CD14-positive monocyte (primary cell): ENCODE measurements at regions not wholly inside any gene's neighbourhood (a gene's known extent, or its start where the extent isn't known, plus 50 kb on each side); places are given as distances from the start of the nearest gene placed in this dataset.

Experiments
- DNase-seq, 3 donors: peaks; one replicate each; pipeline ENCODE4 v3.0.0-alpha.2; 2011 to 2022
- H2AFZ ChIP-seq: 2 replicates; pipeline ENCODE4 v1.6.0; 2012; ENCODE audit warnings: mild to moderate bottlenecking, low read depth, low read length, inconsistent platforms; ENCODE audit not compliant: insufficient read depth, poor library complexity, severe bottlenecking
- H3K27ac ChIP-seq, 2 donors: 1 replicate in 1 of 2; 2 replicates in 1 of 2; pipeline ENCODE4 v1.5.1; 2012 to 2013; ENCODE audit warnings: low read length in 2 of 2, control low read depth in 1 of 2, inconsistent platforms in 1 of 2, low read depth in 1 of 2, mild to moderate bottlenecking in 1 of 2
- H3K27me3 ChIP-seq, 2 donors: one replicate each; pipeline versions ENCODE4 v1.6.0 to v1.6.1; 2011 to 2013; ENCODE audit warnings: low read length in 2 of 2; ENCODE audit not compliant: control insufficient read depth in 2 of 2, insufficient read depth in 2 of 2
- H3K36me3 ChIP-seq, 2 donors: replicated peaks in 1 of 2; 1 replicate in 1 of 2; 2 replicates in 1 of 2; pipeline versions ENCODE4 v1.5.1 to v1.6.1; 2012 to 2013; ENCODE audit warnings: low read length in 2 of 2, control low read depth in 1 of 2, inconsistent platforms in 1 of 2, mild to moderate bottlenecking in 1 of 2; ENCODE audit not compliant: insufficient read depth in 2 of 2, control insufficient read depth in 1 of 2
- H3K4me1 ChIP-seq, 2 donors: 1 replicate in 1 of 2; 2 replicates in 1 of 2; pipeline versions ENCODE4 v1.5.1 to v1.6.1; 2012 to 2013; ENCODE audit warnings: low read length in 2 of 2, control low read depth in 1 of 2, inconsistent platforms in 1 of 2, mild to moderate bottlenecking in 1 of 2, moderate library complexity in 1 of 2; ENCODE audit not compliant: insufficient read depth in 2 of 2, control insufficient read depth in 1 of 2
- H3K4me2 ChIP-seq: replicated peaks from 2 replicates; pipeline ENCODE3; 2012; ENCODE audit warnings: low read length, moderate library complexity, mild to moderate bottlenecking; ENCODE audit not compliant: poor library complexity, severe bottlenecking; ENCODE audit errors: extremely low read depth
- H3K4me3 ChIP-seq, 3 experiments: fragments of 200-600 bp in 1 of 3; sonication (generic) in 1 of 3; replicated peaks in 1 of 3; 1 replicate in 2 of 3; 2 replicates in 1 of 3; pipeline ENCODE4 v1.5.1; 2011 to 2013; ENCODE audit warnings: low read length in 3 of 3, mild to moderate bottlenecking in 3 of 3, control low read depth in 2 of 3, low read depth in 2 of 3, inconsistent platforms in 1 of 3, moderate library complexity in 1 of 3
- H3K79me2 ChIP-seq: 2 replicates; pipeline ENCODE4 v1.6.0; 2012; ENCODE audit warnings: mild to moderate bottlenecking, control low read depth, inconsistent platforms, low read length, moderate library complexity; ENCODE audit not compliant: insufficient read depth
- H3K9ac ChIP-seq: 2 replicates; pipeline ENCODE4 v1.6.0; 2017; ENCODE audit warnings: low read length, mild to moderate bottlenecking; ENCODE audit not compliant: insufficient read depth, poor library complexity, severe bottlenecking
- H3K9me3 ChIP-seq, 2 donors: replicated peaks in 1 of 2; 1 replicate in 1 of 2; 2 replicates in 1 of 2; pipeline versions ENCODE4 v1.5.1 to v1.6.1; 2012 to 2013; ENCODE audit warnings: low read length in 2 of 2, control low read depth in 1 of 2; ENCODE audit not compliant: control insufficient read depth in 1 of 2, insufficient read depth in 1 of 2
- H4K20me1 ChIP-seq: 2 replicates; pipeline ENCODE4 v1.6.0; 2012; ENCODE audit warnings: mild to moderate bottlenecking, low read length, control low read depth, moderate library complexity; ENCODE audit not compliant: insufficient read depth
- H3K27ac Mint-ChIP-seq, 7 donors: one replicate each; pipeline ENCODE4 v1.8.0; 2020; ENCODE audit warnings: mild to moderate bottlenecking in 7 of 7, mixed read lengths in 7 of 7, moderate library complexity in 6 of 7, inconsistent platforms in 2 of 7
- H3K27me3 Mint-ChIP-seq, 3 donors: one replicate each; pipeline ENCODE4 v1.8.0; 2021 to 2022; ENCODE audit warnings: low read depth in 3 of 3, mild to moderate bottlenecking in 3 of 3, mixed read lengths in 3 of 3, moderate library complexity in 3 of 3, inconsistent platforms in 1 of 3
- H3K36me3 Mint-ChIP-seq, 2 donors: one replicate each; pipeline ENCODE4 v1.8.0; 2020; ENCODE audit warnings: mixed read lengths in 2 of 2, inconsistent platforms in 1 of 2, mild to moderate bottlenecking in 1 of 2
- H3K4me1 Mint-ChIP-seq: one replicate; pipeline ENCODE4 v1.8.0; 2020; ENCODE audit warnings: mild to moderate bottlenecking, mixed read lengths
- H3K4me3 Mint-ChIP-seq, 2 donors: one replicate each; pipeline ENCODE4 v1.8.0; 2020; ENCODE audit warnings: mild to moderate bottlenecking in 2 of 2, mixed read lengths in 2 of 2, moderate library complexity in 1 of 2
- H3K9me3 Mint-ChIP-seq, 7 donors: one replicate each; pipeline ENCODE4 v1.8.0; 2020 to 2022; ENCODE audit warnings: mixed read lengths in 7 of 7, mild to moderate bottlenecking in 6 of 7, moderate library complexity in 6 of 7, inconsistent platforms in 2 of 7
- WGBS: methylation state at CpG from one replicate; pipeline ENCODE4 v1.1.5; 2013; ENCODE audit warnings: missing lambda C conversion rate; ENCODE audit not compliant: insufficient coverage; 5-methylcytosine and 5-hydroxymethylcytosine counted together
- intact Hi-C, 2 donors: fragments of 100-400 bp; cut with micrococcal nuclease; formaldehyde crosslinking; loops; one replicate each; pipeline versions ENCODE4 v1.15.0 to v1.15.1; 2023
- TF ChIP-seq, protein P1 (sequence below): fragments of 200-600 bp; IDR thresholded peaks from one replicate; pipeline ENCODE4 v1.8.0; 2022; ENCODE audit warnings: antibody characterized with exemption, mild to moderate bottlenecking

DNA sequence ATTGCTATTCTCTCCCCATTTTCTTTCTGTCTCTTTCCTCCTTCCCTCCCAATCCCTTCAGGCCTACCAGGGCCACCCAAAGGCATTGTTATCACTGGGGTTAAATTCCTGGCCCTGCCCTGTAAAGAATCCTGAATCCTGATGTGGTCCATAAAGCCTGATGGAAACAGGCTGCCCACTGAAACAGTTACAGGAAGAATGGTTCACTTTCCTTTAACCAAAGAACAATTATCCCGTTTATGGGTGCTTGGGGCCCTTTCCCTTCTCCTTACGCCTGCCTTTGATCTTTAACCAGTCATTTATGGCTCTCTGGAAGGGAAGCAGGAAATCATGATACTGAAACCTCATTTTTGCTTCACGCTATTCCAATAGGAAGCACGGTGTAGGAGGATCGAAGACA is 273.1 kb upstream of the NEBL start:
- peaks cover 2 to 24% of the 10 kb centered on the region in 2 donors for H3K36me3 Mint-ChIP-seq
- H3K27me3 Mint-ChIP-seq, result peaks cover 42 to 57% (median 46%) of the 10 kb centered on the region in 3 donors
- peaks cover 0 to 11% (median 0%) of the 10 kb centered on the region in 7 donors for H3K9me3 Mint-ChIP-seq

GRCh38 chr10:21169271-21169670 is 272.2 kb upstream of the NEBL start:
- peaks cover 0 to 4% of the 10 kb centered on the region in 2 donors for H3K9me3 ChIP-seq
- Mint-ChIP-seq H3K27ac (no peak overlapping the region), H3K27me3 (peaks cover 32 to 47% (median 39%) of the 10 kb centered on the region in 3 donors), H3K9me3 (peaks cover 0 to 9% (median 0%) of the 10 kb centered on the region in 7 donors), H3K36me3 (peaks cover 0 to 24% of the 10 kb centered on the region in 2 donors), H3K4me1 (peaks cover 3% of the 10 kb centered on the region), H3K4me3 (no peak overlapping the region)
- H2AFZ ChIP-seq, result no peak overlapping the region
- H3K4me1 ChIP-seq, result no peaks in the 10 kb centered on the region
- intact Hi-C loops, result no loop called here
- 94% methylated on average over 4 of the region's 4 CpGs for WGBS
- H3K27ac ChIP-seq, result no peak overlapping the region
- no peak overlapping the region for H3K4me3 ChIP-seq
- no peak for DNase-seq
- H4K20me1 ChIP-seq, result no peaks in the 10 kb centered on the region
- no peaks in the 10 kb centered on the region for H3K79me2 ChIP-seq
- TF ChIP-seq, protein P1, sequence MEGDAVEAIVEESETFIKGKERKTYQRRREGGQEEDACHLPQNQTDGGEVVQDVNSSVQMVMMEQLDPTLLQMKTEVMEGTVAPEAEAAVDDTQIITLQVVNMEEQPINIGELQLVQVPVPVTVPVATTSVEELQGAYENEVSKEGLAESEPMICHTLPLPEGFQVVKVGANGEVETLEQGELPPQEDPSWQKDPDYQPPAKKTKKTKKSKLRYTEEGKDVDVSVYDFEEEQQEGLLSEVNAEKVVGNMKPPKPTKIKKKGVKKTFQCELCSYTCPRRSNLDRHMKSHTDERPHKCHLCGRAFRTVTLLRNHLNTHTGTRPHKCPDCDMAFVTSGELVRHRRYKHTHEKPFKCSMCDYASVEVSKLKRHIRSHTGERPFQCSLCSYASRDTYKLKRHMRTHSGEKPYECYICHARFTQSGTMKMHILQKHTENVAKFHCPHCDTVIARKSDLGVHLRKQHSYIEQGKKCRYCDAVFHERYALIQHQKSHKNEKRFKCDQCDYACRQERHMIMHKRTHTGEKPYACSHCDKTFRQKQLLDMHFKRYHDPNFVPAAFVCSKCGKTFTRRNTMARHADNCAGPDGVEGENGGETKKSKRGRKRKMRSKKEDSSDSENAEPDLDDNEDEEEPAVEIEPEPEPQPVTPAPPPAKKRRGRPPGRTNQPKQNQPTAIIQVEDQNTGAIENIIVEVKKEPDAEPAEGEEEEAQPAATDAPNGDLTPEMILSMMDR, result no peak
- H3K27me3 ChIP-seq, result peaks cover 18 to 28% of the 10 kb centered on the region in 2 donors
- H3K36me3 ChIP-seq, result no peaks in the 10 kb centered on the region
- no peak overlapping the region for H3K4me2 ChIP-seq
- H3K9ac ChIP-seq, result no peak overlapping the region

More for the DNA sequence above, 273.1 kb upstream of the NEBL start:
- H4K20me1 ChIP-seq, result no peaks in the 10 kb centered on the region
- H3K4me1 ChIP-seq, result no peaks in the 10 kb centered on the region
- Mint-ChIP-seq H3K4me1 (peaks cover 3% of the 10 kb centered on the region), H3K27ac (peak overlapping the region in 1 of 7 donors; percentile 11), H3K4me3 (peak overlapping the region in 1 of 2 donors; percentile 5)
- TF ChIP-seq, protein P1, result no peak
- no peak overlapping the region for H3K27ac ChIP-seq
- H3K9ac ChIP-seq, result no peak overlapping the region
- DNase-seq, result no peak
- intact Hi-C loops, result no loop called here
- H3K9me3 ChIP-seq, result peaks cover 0 to 8% of the 10 kb centered on the region in 2 donors
- no peak overlapping the region for H3K4me2 ChIP-seq
- H3K36me3 ChIP-seq, result no peaks in the 10 kb centered on the region
- peaks cover 25 to 38% of the 10 kb centered on the region in 2 donors for H3K27me3 ChIP-seq
- 20% methylated on average over 1 of the region's 5 CpGs for WGBS
- H2AFZ ChIP-seq, result no peak overlapping the region
- H3K79me2 ChIP-seq, result no peaks in the 10 kb centered on the region
- no peak overlapping the region for H3K4me3 ChIP-seq
